ENCODE measurements at regions not wholly inside any gene's neighbourhood (a gene's known extent, or its start where the extent isn't known, plus 50 kb on each side); places are given as distances from the start of the nearest gene placed in this dataset.
"Not testable (repeated sequence)": the region's sequence is repeated elsewhere in the genome, so short reads cannot be mapped to it uniquely, and the experiment has no call there.

DNA sequence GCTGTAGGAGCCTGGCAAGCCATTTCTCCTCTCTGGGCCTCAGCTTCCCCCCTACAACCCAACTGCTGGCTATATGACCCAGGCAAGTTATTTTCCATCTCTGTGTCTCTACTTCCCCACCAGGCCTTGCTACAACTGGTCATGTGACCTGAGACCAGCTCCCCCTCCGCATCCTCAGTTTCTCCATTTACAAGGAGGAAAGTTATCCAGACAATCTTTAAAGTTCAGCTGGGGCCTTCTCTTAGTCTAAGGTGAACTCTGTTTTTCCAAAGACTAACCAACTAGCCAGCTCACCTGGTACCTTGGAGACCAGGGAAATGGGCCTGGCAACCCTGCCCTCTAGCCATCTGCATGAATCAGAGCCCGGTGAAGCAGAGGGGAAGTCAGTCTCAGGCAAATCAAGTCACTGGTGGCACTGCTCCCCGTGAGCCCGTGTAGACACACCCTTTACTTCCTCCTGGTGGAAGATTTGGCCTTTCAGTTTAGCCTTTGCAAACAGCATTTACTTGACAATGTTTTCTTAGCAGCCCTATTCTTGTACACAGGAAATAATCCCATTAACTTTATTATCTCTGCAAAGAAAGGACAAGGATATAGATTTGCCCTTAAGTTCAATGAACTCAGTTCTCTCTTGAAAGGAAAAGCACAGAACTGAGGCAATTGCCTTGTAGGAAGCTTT is 157.7 kb downstream of the VEGFA start:
- DNase-seq (ENCODE audit: low read depth): no peak
- no peak overlapping the region for H3K4me3 ChIP-seq (ENCODE audit: control insufficient read depth, low read depth, low read length)
- TF ChIP-seq, protein P1, sequence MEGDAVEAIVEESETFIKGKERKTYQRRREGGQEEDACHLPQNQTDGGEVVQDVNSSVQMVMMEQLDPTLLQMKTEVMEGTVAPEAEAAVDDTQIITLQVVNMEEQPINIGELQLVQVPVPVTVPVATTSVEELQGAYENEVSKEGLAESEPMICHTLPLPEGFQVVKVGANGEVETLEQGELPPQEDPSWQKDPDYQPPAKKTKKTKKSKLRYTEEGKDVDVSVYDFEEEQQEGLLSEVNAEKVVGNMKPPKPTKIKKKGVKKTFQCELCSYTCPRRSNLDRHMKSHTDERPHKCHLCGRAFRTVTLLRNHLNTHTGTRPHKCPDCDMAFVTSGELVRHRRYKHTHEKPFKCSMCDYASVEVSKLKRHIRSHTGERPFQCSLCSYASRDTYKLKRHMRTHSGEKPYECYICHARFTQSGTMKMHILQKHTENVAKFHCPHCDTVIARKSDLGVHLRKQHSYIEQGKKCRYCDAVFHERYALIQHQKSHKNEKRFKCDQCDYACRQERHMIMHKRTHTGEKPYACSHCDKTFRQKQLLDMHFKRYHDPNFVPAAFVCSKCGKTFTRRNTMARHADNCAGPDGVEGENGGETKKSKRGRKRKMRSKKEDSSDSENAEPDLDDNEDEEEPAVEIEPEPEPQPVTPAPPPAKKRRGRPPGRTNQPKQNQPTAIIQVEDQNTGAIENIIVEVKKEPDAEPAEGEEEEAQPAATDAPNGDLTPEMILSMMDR (IDR thresholded peaks at IDR 0.05; ENCODE audit: control insufficient read depth, insufficient read depth, low read depth, low read length, missing control alignments): peak; percentile 11

GRCh38 chr6:43926634-43927531 is 156.9 kb downstream of the VEGFA start:
- DNase-seq (ENCODE audit: low read depth): peak; percentile 93
- H3K4me3 ChIP-seq (ENCODE audit: control insufficient read depth, low read depth, low read length): no peak overlapping the region

DNA sequence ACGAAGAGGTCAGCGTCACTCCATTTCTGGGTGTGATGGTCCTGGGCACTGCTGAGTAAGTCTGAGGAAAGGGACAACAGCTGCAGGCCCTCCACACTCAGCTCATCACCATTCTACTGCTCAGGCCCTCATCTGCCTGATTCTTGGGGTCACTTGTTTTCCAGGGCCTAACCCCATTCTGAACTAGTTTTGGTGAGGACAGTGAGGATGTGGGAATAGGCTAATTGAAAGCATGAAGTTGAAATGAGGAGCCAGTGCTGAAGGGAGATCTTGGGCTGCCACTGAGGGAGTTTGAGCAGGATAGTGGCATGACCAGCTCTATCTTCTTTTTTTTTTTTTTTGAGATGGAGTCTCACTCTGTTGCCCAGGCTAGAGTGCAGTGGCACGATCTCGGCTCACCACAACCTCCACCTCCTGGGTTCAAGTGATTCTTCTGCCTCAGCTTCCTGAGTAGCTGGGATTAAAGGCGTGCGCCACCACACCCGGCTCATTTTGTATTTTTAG is 155.7 kb downstream of the VEGFA start:
- not testable (repeated sequence) for H3K4me3 ChIP-seq (ENCODE audit: control insufficient read depth, low read depth, low read length); DNase-seq (ENCODE audit: low read depth)

More at GRCh38 chr6:43926634-43927531, 156.9 kb downstream of the VEGFA start:
- TF ChIP-seq, protein P1 (IDR thresholded peaks at IDR 0.05; ENCODE audit: control insufficient read depth, insufficient read depth, low read depth, low read length, missing control alignments): no peak

DNA sequence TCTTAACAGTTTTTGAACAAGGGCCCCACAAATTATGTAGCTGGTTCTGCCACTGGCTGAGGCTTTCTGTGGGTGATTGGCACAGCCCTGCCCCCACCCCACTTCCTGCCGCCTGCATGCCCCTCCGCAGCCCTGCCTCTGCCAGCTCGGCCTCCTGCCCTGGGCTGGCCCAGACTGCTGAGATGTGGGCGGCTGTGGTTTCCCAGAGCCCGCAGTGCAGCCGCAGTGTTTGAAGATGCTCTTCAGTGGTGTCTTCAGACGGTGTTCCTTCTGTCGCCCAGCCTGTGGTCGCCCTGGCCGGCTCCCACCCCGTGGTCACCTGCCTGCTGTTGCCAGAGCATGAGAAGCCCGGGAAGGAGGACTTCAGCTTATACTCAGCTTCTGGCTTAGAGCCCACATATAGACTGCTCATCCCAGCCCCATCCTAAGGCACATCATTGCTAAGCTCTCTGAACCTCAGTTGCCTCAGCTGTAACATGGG is 154.3 kb downstream of the VEGFA start:
- no peak for DNase-seq (ENCODE audit: low read depth)
- TF ChIP-seq, protein P1 (IDR thresholded peaks at IDR 0.05; ENCODE audit: control insufficient read depth, insufficient read depth, low read depth, low read length, missing control alignments): no peak
- H3K4me3 ChIP-seq (ENCODE audit: control insufficient read depth, low read depth, low read length): no peak overlapping the region

GRCh38 chr6:43923376-43924221 is 153.6 kb downstream of the VEGFA start:
- TF ChIP-seq, protein P1 (IDR thresholded peaks at IDR 0.05; ENCODE audit: control insufficient read depth, insufficient read depth, low read depth, low read length, missing control alignments): no peak
- no peak for DNase-seq (ENCODE audit: low read depth)
- H3K4me3 ChIP-seq (ENCODE audit: control insufficient read depth, low read depth, low read length): no peak overlapping the region

DNA sequence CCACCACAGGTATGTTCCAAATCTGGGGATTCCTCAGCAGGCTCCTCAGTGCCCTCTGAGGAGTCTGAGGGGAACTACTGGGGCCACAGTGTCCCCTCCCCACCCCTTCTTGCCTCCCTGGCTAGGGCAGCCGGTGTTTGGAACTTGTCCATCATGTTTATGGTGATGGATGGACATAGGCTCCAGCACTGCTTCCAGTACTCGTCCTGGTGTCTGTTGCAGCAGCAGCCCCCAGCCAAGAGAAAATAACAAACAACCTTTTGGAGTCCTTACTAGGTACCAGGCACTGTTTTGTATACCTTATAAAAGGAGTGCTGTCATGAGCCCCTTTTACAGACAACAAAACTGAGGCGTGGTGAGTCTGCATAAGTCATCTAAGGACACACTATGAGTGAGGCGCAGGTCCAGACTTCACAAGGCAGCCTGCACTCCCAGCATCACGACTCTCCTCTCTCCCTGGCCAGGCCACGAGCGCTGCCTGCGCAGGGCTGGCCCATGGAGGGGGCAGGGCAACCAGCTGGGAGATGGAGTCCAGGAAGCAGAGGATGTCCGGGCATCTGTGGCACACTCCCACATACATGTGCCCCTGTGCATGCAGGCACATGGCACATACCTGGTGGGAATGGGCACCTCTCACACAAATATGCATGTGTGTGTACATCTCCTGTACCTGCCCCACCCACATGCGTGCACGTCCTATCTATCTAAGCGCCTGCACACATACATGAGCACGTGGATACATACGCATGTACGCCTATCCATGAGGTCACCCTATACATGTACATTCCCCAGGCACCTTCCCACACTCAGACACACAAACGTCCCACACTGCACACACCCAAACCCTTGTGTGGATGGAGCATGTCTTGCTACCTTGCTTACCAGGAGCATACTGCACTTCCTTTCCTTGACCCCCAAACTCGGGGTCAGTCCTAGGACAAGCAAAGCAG is 152.7 kb downstream of the VEGFA start:
- no peak overlapping the region for H3K4me3 ChIP-seq (ENCODE audit: control insufficient read depth, low read depth, low read length)
- no peak for DNase-seq (ENCODE audit: low read depth)
- TF ChIP-seq, protein P1 (IDR thresholded peaks at IDR 0.05; ENCODE audit: control insufficient read depth, insufficient read depth, low read depth, low read length, missing control alignments): no peak
